ENCODE measurements at regions not wholly inside any gene's neighbourhood (a gene's known extent, or its start where the extent isn't known, plus 50 kb on each side); places are given as distances from the start of the nearest gene placed in this dataset.

GRCh38 chr18:29648891-29649290, 1393.7 kb downstream of the DSC3 start:
- Mint-ChIP-seq H3K36me3 (no peaks in the 10 kb centered on the region), H3K27me3 (no peaks in the 10 kb centered on the region), H3K27ac (no peak overlapping the region), H3K4me3 (no peak overlapping the region), H3K9me3 (peaks cover 0 to 31% (median 16%) of the 10 kb centered on the region in 11 donors), H3K4me1 (no peaks in the 10 kb centered on the region)
- DNase-seq (no peak), ATAC-seq (no peak)
- Histone ChIP-seq H3K36me3 (ENCODE audit: control insufficient read depth in 2 of 3, insufficient read depth in 3 of 3, low read length in 3 of 3) (no peaks in the 10 kb centered on the region), H3K27ac (ENCODE audit: low read depth, low read length) (no peak overlapping the region), H3K27me3 (ENCODE audit: control insufficient read depth in 2 of 2, insufficient read depth in 2 of 2, low read length in 2 of 2) (no peaks in the 10 kb centered on the region), H3K4me3 (ENCODE audit: low read length) (no peak overlapping the region), H3K9me3 (ENCODE audit: control insufficient read depth in 2 of 3, low read length in 3 of 3) (no peaks in the 10 kb centered on the region), H3K4me1 (ENCODE audit: control insufficient read depth in 2 of 2, insufficient read depth in 2 of 2, low read length in 2 of 2) (no peaks in the 10 kb centered on the region)
- ChIA-PET CTCF (no interaction called here), POLR2A (no interaction called here)
- intact Hi-C loops (cut with micrococcal nuclease), result loop anchor here in 1 of 2 donors (10.0 kb wide), 1 partner anchor 56 kb away; no protein-coding TSS in a partner anchor

- Histone ChIP-seq H3K4me1 (ENCODE audit: control insufficient read depth in 2 of 2, insufficient read depth in 2 of 2, low read length in 2 of 2) (no peaks in the 10 kb centered on the region), H3K36me3 (ENCODE audit: control insufficient read depth in 2 of 3, insufficient read depth in 3 of 3, low read length in 3 of 3) (no peaks in the 10 kb centered on the region), H3K4me3 (ENCODE audit: low read length) (no peak overlapping the region), H3K27me3 (ENCODE audit: control insufficient read depth in 2 of 2, insufficient read depth in 2 of 2, low read length in 2 of 2) (no peaks in the 10 kb centered on the region), H3K9me3 (ENCODE audit: control insufficient read depth in 2 of 3, low read length in 3 of 3) (peaks cover 0 to under 1% (median 0%) of the 10 kb centered on the region in 3 experiments), H3K27ac (ENCODE audit: low read depth, low read length) (no peak overlapping the region)
- Mint-ChIP-seq H3K4me1 (no peaks in the 10 kb centered on the region), H3K36me3 (no peaks in the 10 kb centered on the region), H3K27me3 (no peaks in the 10 kb centered on the region), H3K27ac (no peak overlapping the region), H3K9me3 (peaks cover 0 to 31% (median 14%) of the 10 kb centered on the region in 11 donors), H3K4me3 (no peak overlapping the region)
- DNase-seq, result no peak
- intact Hi-C loops (cut with micrococcal nuclease), result loop anchor here in 1 of 2 donors (10.0 kb wide), 1 partner anchor 57 kb away; no protein-coding TSS in a partner anchor
- POLR2A ChIA-PET, result no interaction called here
- ATAC-seq, result no peak
- CTCF ChIA-PET, result no interaction called here
These were observed 1394.8 kb downstream of the DSC3 start for GRCh38 chr18:29647700-29648099.

DNA sequence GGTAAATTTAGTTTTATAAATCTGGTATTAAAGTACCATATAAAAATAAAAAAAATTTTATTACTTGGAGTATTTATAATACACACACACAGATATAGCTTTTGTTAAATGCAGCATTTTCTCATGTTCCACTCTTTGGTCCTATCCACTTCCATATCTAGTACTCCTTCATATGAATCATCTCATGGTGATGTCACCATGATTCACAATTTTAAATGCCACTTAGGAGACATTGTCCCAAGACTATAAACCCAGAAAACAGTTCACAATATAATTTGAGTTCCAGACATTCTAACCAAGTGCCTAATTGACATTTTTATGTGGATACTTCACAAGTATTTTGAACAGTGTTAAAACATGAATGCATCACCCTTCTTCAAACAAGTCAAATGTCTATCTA, 1398.3 kb downstream of the DSC3 start:
- Histone ChIP-seq H3K27ac (ENCODE audit: low read depth, low read length) (no peak overlapping the region), H3K9me3 (ENCODE audit: control insufficient read depth in 2 of 3, low read length in 3 of 3) (peaks cover 0 to 4% (median 0%) of the 10 kb centered on the region in 3 experiments), H3K4me1 (ENCODE audit: control insufficient read depth in 2 of 2, insufficient read depth in 2 of 2, low read length in 2 of 2) (no peaks in the 10 kb centered on the region), H3K36me3 (ENCODE audit: control insufficient read depth in 2 of 3, insufficient read depth in 3 of 3, low read length in 3 of 3) (no peaks in the 10 kb centered on the region), H3K27me3 (ENCODE audit: control insufficient read depth in 2 of 2, insufficient read depth in 2 of 2, low read length in 2 of 2) (no peaks in the 10 kb centered on the region), H3K4me3 (ENCODE audit: low read length) (no peak overlapping the region)
- no peaks in the 10 kb centered on the region for H3K27me3 Mint-ChIP-seq
- CTCF ChIA-PET, result no interaction called here
- intact Hi-C loops (cut with micrococcal nuclease), result loop anchor here in 1 of 2 donors (10.0 kb wide), 1 partner anchor 61 kb away; no protein-coding TSS in a partner anchor
- no peak overlapping the region for H3K4me3 Mint-ChIP-seq
- no peaks in the 10 kb centered on the region for H3K36me3 Mint-ChIP-seq
- H3K9me3 Mint-ChIP-seq, result peaks cover 0 to 46% (median 10%) of the 10 kb centered on the region in 11 donors
- ATAC-seq (no peak), DNase-seq (no peak)
- POLR2A ChIA-PET, result no interaction called here
- no peaks in the 10 kb centered on the region for H3K4me1 Mint-ChIP-seq
- H3K27ac Mint-ChIP-seq, result no peak overlapping the region

- Mint-ChIP-seq H3K27ac (no peak overlapping the region), H3K27me3 (no peaks in the 10 kb centered on the region), H3K9me3 (peaks cover 0 to 19% (median 4%) of the 10 kb centered on the region in 11 donors), H3K4me1 (no peaks in the 10 kb centered on the region), H3K4me3 (no peak overlapping the region), H3K36me3 (no peaks in the 10 kb centered on the region)
- Histone ChIP-seq H3K27me3 (ENCODE audit: control insufficient read depth in 2 of 2, insufficient read depth in 2 of 2, low read length in 2 of 2) (no peaks in the 10 kb centered on the region), H3K9me3 (ENCODE audit: control insufficient read depth in 2 of 3, low read length in 3 of 3) (no peaks in the 10 kb centered on the region), H3K4me1 (ENCODE audit: control insufficient read depth in 2 of 2, insufficient read depth in 2 of 2, low read length in 2 of 2) (no peaks in the 10 kb centered on the region), H3K27ac (ENCODE audit: low read depth, low read length) (no peak overlapping the region), H3K36me3 (ENCODE audit: control insufficient read depth in 2 of 3, insufficient read depth in 3 of 3, low read length in 3 of 3) (no peaks in the 10 kb centered on the region), H3K4me3 (ENCODE audit: low read length) (no peak overlapping the region)
- ATAC-seq (no peak), DNase-seq (no peak)
- ChIA-PET CTCF (no interaction called here), POLR2A (no interaction called here)
- intact Hi-C loops (cut with micrococcal nuclease), result no loop called here
These were observed 1413.0 kb downstream of the DSC3 start for GRCh38 chr18:29629493-29630036.

DNA sequence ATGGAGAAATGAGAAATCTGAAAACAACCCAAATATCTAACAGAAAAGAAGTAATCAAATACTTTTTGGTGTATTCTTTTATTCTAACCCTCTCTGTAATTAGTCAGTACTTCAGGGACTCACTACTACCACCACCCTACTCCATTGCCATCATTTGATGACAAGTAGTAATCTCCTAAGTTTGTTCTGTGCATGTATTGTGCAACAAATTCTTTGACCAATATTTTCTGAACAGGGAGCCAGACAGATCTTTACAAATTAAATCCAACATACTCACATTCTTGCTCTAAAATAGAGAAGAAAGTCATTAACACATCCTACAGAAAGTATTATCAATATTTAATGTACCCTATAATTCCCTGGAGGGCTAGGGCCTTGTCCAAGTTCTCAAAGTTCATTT, 1416.4 kb downstream of the DSC3 start:
- CTCF ChIA-PET, result no interaction called here
- no peaks in the 10 kb centered on the region for H3K36me3 Mint-ChIP-seq
- DNase-seq, result no peak
- ATAC-seq, result no peak
- Histone ChIP-seq H3K36me3 (ENCODE audit: control insufficient read depth in 2 of 3, insufficient read depth in 3 of 3, low read length in 3 of 3) (no peaks in the 10 kb centered on the region), H3K4me1 (ENCODE audit: control insufficient read depth in 2 of 2, insufficient read depth in 2 of 2, low read length in 2 of 2) (no peaks in the 10 kb centered on the region), H3K4me3 (ENCODE audit: low read length) (no peak overlapping the region), H3K27me3 (ENCODE audit: control insufficient read depth in 2 of 2, insufficient read depth in 2 of 2, low read length in 2 of 2) (no peaks in the 10 kb centered on the region), H3K9me3 (ENCODE audit: control insufficient read depth in 2 of 3, low read length in 3 of 3) (no peaks in the 10 kb centered on the region), H3K27ac (ENCODE audit: low read depth, low read length) (no peak overlapping the region)
- peaks cover 0 to 14% (median 5%) of the 10 kb centered on the region in 11 donors for H3K9me3 Mint-ChIP-seq
- no peak overlapping the region for H3K4me3 Mint-ChIP-seq
- no peaks in the 10 kb centered on the region for H3K27me3 Mint-ChIP-seq
- H3K4me1 Mint-ChIP-seq, result no peaks in the 10 kb centered on the region
- intact Hi-C loops (cut with micrococcal nuclease), result no loop called here
- POLR2A ChIA-PET, result no interaction called here
- H3K27ac Mint-ChIP-seq, result no peak overlapping the region

GRCh38 chr18:29616867-29617266, 1425.7 kb downstream of the DSC3 start:
- ATAC-seq (no peak), DNase-seq (no peak)
- no peaks in the 10 kb centered on the region for H3K27me3 ChIP-seq (ENCODE audit: control insufficient read depth in 2 of 2, insufficient read depth in 2 of 2, low read length in 2 of 2)
- no peak overlapping the region for H3K27ac Mint-ChIP-seq
- H3K27ac ChIP-seq (ENCODE audit: low read depth, low read length), result no peak overlapping the region
- H3K27me3 Mint-ChIP-seq, result no peaks in the 10 kb centered on the region
- no peaks in the 10 kb centered on the region for H3K36me3 Mint-ChIP-seq
- H3K9me3 ChIP-seq (ENCODE audit: control insufficient read depth in 2 of 3, low read length in 3 of 3), result no peaks in the 10 kb centered on the region
- intact Hi-C loops (cut with micrococcal nuclease), result no loop called here
- H3K4me1 Mint-ChIP-seq, result no peaks in the 10 kb centered on the region
- no peaks in the 10 kb centered on the region for H3K4me1 ChIP-seq (ENCODE audit: control insufficient read depth in 2 of 2, insufficient read depth in 2 of 2, low read length in 2 of 2)
- peaks cover 0 to 17% (median 7%) of the 10 kb centered on the region in 11 donors for H3K9me3 Mint-ChIP-seq
- H3K4me3 Mint-ChIP-seq, result no peak overlapping the region
- no peak overlapping the region for H3K4me3 ChIP-seq (ENCODE audit: low read length)
- no peaks in the 10 kb centered on the region for H3K36me3 ChIP-seq (ENCODE audit: control insufficient read depth in 2 of 3, insufficient read depth in 3 of 3, low read length in 3 of 3)
- ChIA-PET CTCF (no interaction called here), POLR2A (no interaction called here)

DNA sequence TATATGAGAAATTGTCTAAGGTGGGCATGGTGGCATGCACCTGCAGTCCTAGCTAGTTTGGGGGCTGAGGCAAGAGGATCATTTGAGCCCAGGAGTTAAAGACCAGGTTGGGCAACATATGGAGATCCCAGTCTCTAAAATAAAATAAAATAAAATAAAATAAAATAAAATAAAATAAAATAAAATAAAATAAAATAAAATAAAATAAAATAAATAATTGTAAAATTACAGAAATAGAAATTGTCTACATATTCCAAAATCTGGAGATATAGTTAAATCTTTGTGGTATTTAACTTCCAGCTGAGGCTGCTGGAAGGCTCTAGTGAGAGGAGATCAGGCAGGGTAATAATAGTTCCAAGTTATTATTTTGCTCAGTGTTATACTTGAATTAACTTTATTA, 1432.1 kb upstream of the CDH2 start:
- ChIA-PET POLR2A (no interaction called here), CTCF (no interaction called here)
- Histone ChIP-seq H3K27ac (ENCODE audit: low read depth, low read length) (no peak overlapping the region), H3K9me3 (ENCODE audit: control insufficient read depth in 2 of 3, low read length in 3 of 3) (peaks cover 0 to 5% (median 0%) of the 10 kb centered on the region in 3 experiments), H3K27me3 (ENCODE audit: control insufficient read depth in 2 of 2, insufficient read depth in 2 of 2, low read length in 2 of 2) (no peaks in the 10 kb centered on the region), H3K4me1 (ENCODE audit: control insufficient read depth in 2 of 2, insufficient read depth in 2 of 2, low read length in 2 of 2) (no peaks in the 10 kb centered on the region), H3K36me3 (ENCODE audit: control insufficient read depth in 2 of 3, insufficient read depth in 3 of 3, low read length in 3 of 3) (no peaks in the 10 kb centered on the region), H3K4me3 (ENCODE audit: low read length) (no peak overlapping the region)
- Mint-ChIP-seq H3K4me3 (no peak overlapping the region), H3K36me3 (no peaks in the 10 kb centered on the region), H3K9me3 (peaks cover 4 to 40% (median 17%) of the 10 kb centered on the region in 11 donors), H3K4me1 (no peaks in the 10 kb centered on the region), H3K27me3 (no peaks in the 10 kb centered on the region), H3K27ac (no peak overlapping the region)
- no peak for ATAC-seq
- DNase-seq, result no peak
- intact Hi-C loops (cut with micrococcal nuclease), result no loop called here

Measured in naive thymus-derived CD4-positive, alpha-beta T cell (primary cell).